A549 (cell line): ENCODE measurements at regions not wholly inside any gene's neighbourhood (a gene's known extent, or its start where the extent isn't known, plus 50 kb on each side); places are given as distances from the start of the nearest gene placed in this dataset.

Source experiments
- RCOR1 ChIP-seq: fragments of 150-350 bp; IDR thresholded peaks from 2 replicates; pipeline ENCODE4 v1.6.1; 2014; ENCODE audit warnings: antibody characterized with exemption, low read length, low read depth
- TF ChIP-seq, protein P1 (sequence below): fragments of >200 bp; sonication (Bioruptor Twin); formaldehyde crosslinking; IDR thresholded peaks from 3 replicates; pipeline ENCODE4 v1.5.1; 2016

DNA sequence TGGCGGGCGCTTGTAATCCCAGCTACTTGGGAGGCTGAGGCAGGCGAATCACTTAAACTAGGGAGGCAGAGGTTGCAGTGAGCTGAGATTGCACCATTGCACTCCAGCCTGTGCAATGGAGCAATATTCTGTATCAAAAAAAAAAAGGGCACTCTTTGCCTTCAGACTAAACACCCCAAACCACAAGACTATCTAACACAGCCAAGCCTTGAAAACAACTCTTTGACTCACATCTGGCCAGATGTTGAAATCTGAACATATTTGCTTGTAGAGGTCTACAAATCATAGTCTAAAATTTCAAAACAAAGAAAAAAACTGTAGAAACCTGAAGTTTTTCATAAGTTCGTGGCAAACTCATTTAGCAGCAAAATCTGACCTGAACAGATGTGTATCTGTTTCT is 94.9 kb downstream of the FAM161A start:
- TF ChIP-seq RCOR1 = no peak
- TF ChIP-seq, protein P1, sequence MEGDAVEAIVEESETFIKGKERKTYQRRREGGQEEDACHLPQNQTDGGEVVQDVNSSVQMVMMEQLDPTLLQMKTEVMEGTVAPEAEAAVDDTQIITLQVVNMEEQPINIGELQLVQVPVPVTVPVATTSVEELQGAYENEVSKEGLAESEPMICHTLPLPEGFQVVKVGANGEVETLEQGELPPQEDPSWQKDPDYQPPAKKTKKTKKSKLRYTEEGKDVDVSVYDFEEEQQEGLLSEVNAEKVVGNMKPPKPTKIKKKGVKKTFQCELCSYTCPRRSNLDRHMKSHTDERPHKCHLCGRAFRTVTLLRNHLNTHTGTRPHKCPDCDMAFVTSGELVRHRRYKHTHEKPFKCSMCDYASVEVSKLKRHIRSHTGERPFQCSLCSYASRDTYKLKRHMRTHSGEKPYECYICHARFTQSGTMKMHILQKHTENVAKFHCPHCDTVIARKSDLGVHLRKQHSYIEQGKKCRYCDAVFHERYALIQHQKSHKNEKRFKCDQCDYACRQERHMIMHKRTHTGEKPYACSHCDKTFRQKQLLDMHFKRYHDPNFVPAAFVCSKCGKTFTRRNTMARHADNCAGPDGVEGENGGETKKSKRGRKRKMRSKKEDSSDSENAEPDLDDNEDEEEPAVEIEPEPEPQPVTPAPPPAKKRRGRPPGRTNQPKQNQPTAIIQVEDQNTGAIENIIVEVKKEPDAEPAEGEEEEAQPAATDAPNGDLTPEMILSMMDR = no peak
